H1 (cell line): ENCODE measurements at regions not wholly inside any gene's neighbourhood (a gene's known extent, or its start where the extent isn't known, plus 50 kb on each side); places are given as distances from the start of the nearest gene placed in this dataset.

Experiments
- CTCF ChIA-PET: fragments of 300-600 bp; sonication (Branson Sonifier 250); formaldehyde crosslinking; loops from one replicate; lab custom pipeline; 2021; ENCODE audit not compliant: partially characterized antibody; lab: Charles Lee
- POLR2A ChIA-PET: fragments of 300-600 bp; sonication (Branson Sonifier 250); formaldehyde crosslinking; loops from one replicate; lab custom pipeline; 2021; ENCODE audit warnings: inconsistent platforms; ENCODE audit not compliant: partially characterized antibody; lab: Charles Lee
- DNase-seq, 2 experiments: peaks; one replicate each; pipeline versions ENCODE4 v3.0.0 to v3.0.0-alpha.2; 2010 to 2022; ENCODE audit warnings: low spot score in 2 of 2, low read depth in 1 of 2, mixed read lengths in 1 of 2
- FAIRE-seq: peaks from 2 replicates; lab custom pipeline; 2011; peaks lifted over from hg19 to GRCh38; lab: Jason Lieb, UNC
- H2AFZ ChIP-seq: 2 replicates; pipeline ENCODE4 v1.8.1; 2012; ENCODE audit warnings: low read length, inconsistent platforms
- H2AK5ac ChIP-seq: 2 replicates; pipeline ENCODE4 v1.6.1; 2013; ENCODE audit warnings: low read depth, low read length
- H2BK120ac ChIP-seq: replicated peaks from 2 replicates; pipeline ENCODE3; 2013; ENCODE audit warnings: low read depth, low read length, inconsistent platforms
- H2BK12ac ChIP-seq: 2 replicates; pipeline ENCODE4 v1.6.1; 2013; ENCODE audit warnings: low read depth, low read length
- H2BK15ac ChIP-seq: 2 replicates; pipeline ENCODE4 v1.6.1; 2013; ENCODE audit warnings: low read length
- H2BK20ac ChIP-seq: 2 replicates; pipeline ENCODE4 v1.6.1; 2013; ENCODE audit warnings: low read length
- H2BK5ac ChIP-seq: 2 replicates; pipeline ENCODE4 v1.6.1; 2013; ENCODE audit warnings: low read depth, low read length
- H3K14ac ChIP-seq: 2 replicates; pipeline ENCODE4 v1.6.1; 2013; ENCODE audit warnings: inconsistent platforms; ENCODE audit not compliant: insufficient read length
- H3K18ac ChIP-seq: 2 replicates; pipeline ENCODE4 v1.6.1; 2013; ENCODE audit warnings: low read length; ENCODE audit errors: extremely low read depth
- H3K23ac ChIP-seq: 2 replicates; pipeline ENCODE4 v1.6.1; 2013; ENCODE audit warnings: inconsistent platforms; ENCODE audit not compliant: insufficient read length
- H3K23me2 ChIP-seq: 2 replicates; pipeline ENCODE4 v1.6.1; 2013; ENCODE audit warnings: low read depth, low read length
- H3K27ac ChIP-seq: 2 replicates; pipeline ENCODE4 v1.6.1; 2011; ENCODE audit warnings: low read depth, low read length, inconsistent platforms
- H3K27me3 ChIP-seq, 4 experiments: replicated peaks in 1 of 4; 1 replicate in 1 of 4; 2 replicates in 3 of 4; pipeline versions ENCODE4 v1.6.1 to v1.8.1; 2011 to 2013; ENCODE audit warnings: low read length in 3 of 4, mild to moderate bottlenecking in 3 of 4, inconsistent platforms in 2 of 4, mixed read lengths in 2 of 4, moderate library complexity in 1 of 4; ENCODE audit not compliant: control insufficient read depth in 3 of 4, insufficient read depth in 3 of 4; ENCODE audit errors: extremely low read depth in 1 of 4
- H3K36me3 ChIP-seq, 4 experiments: 2 replicates each; pipeline versions ENCODE4 v1.6.1 to v1.8.1; 2011 to 2013; ENCODE audit warnings: mild to moderate bottlenecking in 4 of 4, low read length in 3 of 4, moderate library complexity in 2 of 4, control low read depth in 1 of 4, inconsistent platforms in 1 of 4; ENCODE audit not compliant: insufficient read depth in 4 of 4, control insufficient read depth in 2 of 4
- H3K4ac ChIP-seq: replicated peaks from 2 replicates; pipeline ENCODE3; 2013; ENCODE audit warnings: low read length, low read depth, mixed read lengths, inconsistent platforms; ENCODE audit not compliant: insufficient read length
- H3K4me1 ChIP-seq, 4 experiments: replicated peaks in 1 of 4; 1 replicate in 1 of 4; 2 replicates in 3 of 4; pipeline versions ENCODE4 v1.6.1 to v1.8.1; 2011 to 2013; ENCODE audit warnings: low read length in 3 of 4, inconsistent platforms in 2 of 4, mixed read lengths in 1 of 4; ENCODE audit not compliant: insufficient read depth in 4 of 4, control insufficient read depth in 3 of 4
- H3K4me2 ChIP-seq, 2 experiments: 2 replicates each; pipeline versions ENCODE4 v1.6.1 to v1.8.1; 2011 to 2013; ENCODE audit warnings: low read depth in 2 of 2, low read length in 2 of 2, control low read depth in 1 of 2, inconsistent platforms in 1 of 2, mild to moderate bottlenecking in 1 of 2; ENCODE audit not compliant: insufficient read depth in 1 of 2
- H3K4me3 ChIP-seq, 4 experiments: fragments of 200-600, 300-600 bp in 1 of 4; sonication (generic), shearing (Covaris generic), sonication (Bioruptor Twin) in 1 of 4; 2 replicates each; pipeline versions ENCODE4 v1.5.1 to v1.8.1; 2011 to 2016; ENCODE audit warnings: low read length in 4 of 4, low read depth in 3 of 4, control low read depth in 2 of 4, inconsistent platforms in 2 of 4, mild to moderate bottlenecking in 2 of 4, mixed read lengths in 1 of 4, moderate library complexity in 1 of 4; ENCODE audit not compliant: insufficient read depth in 2 of 4; ENCODE audit errors: extremely low read depth in 1 of 4
- H3K56ac ChIP-seq: replicated peaks from 2 replicates; pipeline ENCODE3; 2013; ENCODE audit warnings: low read depth, mild to moderate bottlenecking, mixed read lengths, low read length, inconsistent platforms; ENCODE audit not compliant: insufficient read length
- H3K79me1 ChIP-seq: 2 replicates; pipeline ENCODE4 v1.6.1; 2013; ENCODE audit warnings: low read depth, low read length, control low read depth
- H3K79me2 ChIP-seq, 2 experiments: 2 replicates each; pipeline versions ENCODE4 v1.6.1 to v1.8.1; 2012 to 2013; ENCODE audit warnings: low read length in 2 of 2, mild to moderate bottlenecking in 2 of 2, inconsistent platforms in 1 of 2; ENCODE audit not compliant: insufficient read depth in 2 of 2, control insufficient read depth in 1 of 2
- H3K9ac ChIP-seq, 4 experiments: replicated peaks in 1 of 4; 1 replicate in 1 of 4; 2 replicates in 3 of 4; pipeline versions ENCODE4 v1.6.1 to v1.8.1; 2011 to 2013; ENCODE audit warnings: low read depth in 3 of 4, low read length in 3 of 4, control low read depth in 2 of 4, mild to moderate bottlenecking in 2 of 4, moderate library complexity in 2 of 4, inconsistent platforms in 1 of 4; ENCODE audit errors: extremely low read depth in 1 of 4
- H3K9me3 ChIP-seq, 2 experiments: 2 replicates each; pipeline versions ENCODE4 v1.6.1 to v1.8.1; 2012 to 2013; ENCODE audit warnings: mild to moderate bottlenecking in 2 of 2, moderate library complexity in 2 of 2, control low read depth in 1 of 2, inconsistent platforms in 1 of 2, low read depth in 1 of 2, low read length in 1 of 2, mixed read lengths in 1 of 2; ENCODE audit not compliant: insufficient read depth in 2 of 2
- H4K20me1 ChIP-seq, 2 experiments: replicated peaks in 1 of 2; 2 replicates each; pipeline versions ENCODE3 to v1.8.1; 2011 to 2013; ENCODE audit warnings: inconsistent platforms in 2 of 2, low read length in 2 of 2, mild to moderate bottlenecking in 1 of 2; ENCODE audit not compliant: insufficient read depth in 2 of 2, control insufficient read depth in 1 of 2
- H4K5ac ChIP-seq: 2 replicates; pipeline ENCODE4 v1.6.1; 2013; ENCODE audit warnings: low read length, low read depth, mixed read lengths, inconsistent platforms; ENCODE audit not compliant: insufficient read length
- H4K8ac ChIP-seq: 2 replicates; pipeline ENCODE4 v1.8.0; 2013; ENCODE audit warnings: mild to moderate bottlenecking, moderate library complexity, low read length, inconsistent platforms; ENCODE audit not compliant: insufficient read depth; ENCODE audit errors: extremely low read depth
- H4K91ac ChIP-seq: replicated peaks from 2 replicates; pipeline ENCODE3; 2013; ENCODE audit warnings: low read length, mixed read lengths, inconsistent platforms; ENCODE audit not compliant: insufficient read length
- ASH2L ChIP-seq: fragments of 200-600, 300-600 bp; sonication (generic); IDR thresholded peaks from one replicate; pipeline ENCODE4 v1.7.1; 2017; ENCODE audit warnings: low read length
- CREB1 ChIP-seq: IDR thresholded peaks from 2 replicates; pipeline ENCODE4 v1.6.1; 2012; ENCODE audit warnings: inconsistent platforms
- GTF2F1 ChIP-seq: IDR thresholded peaks from 2 replicates; pipeline ENCODE4 v1.6.1; 2012; ENCODE audit warnings: low read depth, low read length, improper control_type of control experiment, borderline replicate concordance
- HDAC2 ChIP-seq, 2 experiments: fragments of 300-600 bp in 1 of 2; sonication (generic) in 1 of 2; IDR thresholded peaks; 2 replicates each; pipeline ENCODE4 v1.6.1; 2011 to 2012; ENCODE audit warnings: low read depth in 2 of 2, low read length in 2 of 2, mild to moderate bottlenecking in 2 of 2, moderate library complexity in 2 of 2, borderline replicate concordance in 1 of 2, inconsistent platforms in 1 of 2
- JUN ChIP-seq: IDR thresholded peaks from 2 replicates; pipeline ENCODE4 v1.6.1; 2011; ENCODE audit warnings: low read depth, mild to moderate bottlenecking, improper control_type of control experiment, low read length
- KDM4A ChIP-seq: IDR thresholded peaks from one replicate; pipeline ENCODE4 v1.7.1; 2012; ENCODE audit warnings: low read depth, mild to moderate bottlenecking, moderate library complexity, low read length, inconsistent platforms; ENCODE audit not compliant: severe bottlenecking
- SIN3A ChIP-seq, 2 experiments: IDR thresholded peaks in 1 of 2; conservative IDR thresholded peaks in 1 of 2; 2 replicates each; pipeline ENCODE4 v1.6.1; 2011 to 2012; ENCODE audit warnings: low read length in 2 of 2, improper control_type of control experiment in 1 of 2, low read depth in 1 of 2, mild to moderate bottlenecking in 1 of 2
- SP1 ChIP-seq: IDR thresholded peaks from 2 replicates; pipeline ENCODE4 v1.6.1; 2011; ENCODE audit warnings: low read depth, low read length

DNA sequence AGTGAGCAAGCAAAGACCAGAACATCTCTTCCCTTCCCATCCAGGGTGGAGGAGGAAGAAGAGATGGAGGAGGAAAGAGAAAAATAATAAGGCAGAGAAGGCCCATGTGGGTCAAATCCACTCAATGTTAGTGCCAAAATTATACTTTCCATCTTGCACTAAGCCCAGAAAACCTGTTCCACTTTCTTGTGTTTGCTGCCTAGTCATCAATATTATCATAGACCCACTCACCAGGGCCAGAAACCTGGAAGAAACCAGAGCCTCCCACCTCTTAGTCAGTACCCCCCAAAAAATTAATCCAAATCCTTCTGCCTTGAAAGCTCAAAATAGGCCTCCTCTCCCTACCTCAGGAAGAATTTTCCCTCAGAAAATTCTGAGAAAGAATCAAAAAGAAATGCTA, 171.1 kb downstream of the SOD2 start:
- H4K5ac ChIP-seq = no peak overlapping the region
- H3K56ac ChIP-seq = no peak overlapping the region
- no peak overlapping the region for H3K4me2 ChIP-seq
- DNase-seq (no peak), FAIRE-seq (no peak)
- no peaks in the 10 kb centered on the region for H3K23me2 ChIP-seq
- H3K4me3 ChIP-seq = no peak overlapping the region
- no peak overlapping the region for H4K8ac ChIP-seq
- TF ChIP-seq GTF2F1 = no peak
- TF ChIP-seq CREB1 = no peak
- no peak for TF ChIP-seq SIN3A (conservative IDR thresholded peaks at IDR 0.05 in 1 of 2, IDR thresholded peaks at IDR 0.05 in 1 of 2; ENCODE audit: low read depth in 1 of 2, low read length in 2 of 2)
- TF ChIP-seq HDAC2 (IDR thresholded peaks at IDR 0.05; ENCODE audit: borderline replicate concordance in 1 of 2, low read depth in 2 of 2, low read length in 2 of 2) = no peak
- no peak for TF ChIP-seq KDM4A
- no peak for TF ChIP-seq SP1
- no peak for TF ChIP-seq JUN
- no peak for TF ChIP-seq ASH2L
- H3K36me3 ChIP-seq = no peaks in the 10 kb centered on the region
- no peak overlapping the region for H2AFZ ChIP-seq
- H4K91ac ChIP-seq = no peak overlapping the region
- H3K9me3 ChIP-seq = peaks cover 59 to 63% of the 10 kb centered on the region in 2 experiments
- H2BK5ac ChIP-seq = no peak overlapping the region
- no peak overlapping the region for H2AK5ac ChIP-seq
- ChIA-PET CTCF (no interaction called here), POLR2A (no interaction called here)
- no peaks in the 10 kb centered on the region for H3K27me3 ChIP-seq
- no peak overlapping the region for H3K27ac ChIP-seq
- no peak overlapping the region for H3K9ac ChIP-seq
- H3K79me2 ChIP-seq = no peaks in the 10 kb centered on the region
- no peak overlapping the region for H3K4ac ChIP-seq
- H3K79me1 ChIP-seq = no peaks in the 10 kb centered on the region
- no peak overlapping the region for H3K14ac ChIP-seq
- H3K4me1 ChIP-seq = no peaks in the 10 kb centered on the region
- H3K23ac ChIP-seq = no peak overlapping the region
- no peak overlapping the region for H2BK20ac ChIP-seq
- H4K20me1 ChIP-seq = no peaks in the 10 kb centered on the region
- H2BK120ac ChIP-seq = no peak overlapping the region
- no peak overlapping the region for H2BK15ac ChIP-seq
- H2BK12ac ChIP-seq = no peak overlapping the region
- H3K18ac ChIP-seq = no peak overlapping the region
